Jurkat, Clone E6-1 (cell line): ENCODE measurements at regions not wholly inside any gene's neighbourhood (a gene's known extent, or its start where the extent isn't known, plus 50 kb on each side); places are given as distances from the start of the nearest gene placed in this dataset.

Experiments used
- DNase-seq: peaks from one replicate; pipeline ENCODE4 v3.0.0-alpha.2; 2011; ENCODE audit warnings: low read depth, low spot score
- H3K4me3 ChIP-seq: 2 replicates; pipeline ENCODE4 v1.5.1; 2011; ENCODE audit warnings: mild to moderate bottlenecking, low read length, control low read depth, moderate library complexity

DNA sequence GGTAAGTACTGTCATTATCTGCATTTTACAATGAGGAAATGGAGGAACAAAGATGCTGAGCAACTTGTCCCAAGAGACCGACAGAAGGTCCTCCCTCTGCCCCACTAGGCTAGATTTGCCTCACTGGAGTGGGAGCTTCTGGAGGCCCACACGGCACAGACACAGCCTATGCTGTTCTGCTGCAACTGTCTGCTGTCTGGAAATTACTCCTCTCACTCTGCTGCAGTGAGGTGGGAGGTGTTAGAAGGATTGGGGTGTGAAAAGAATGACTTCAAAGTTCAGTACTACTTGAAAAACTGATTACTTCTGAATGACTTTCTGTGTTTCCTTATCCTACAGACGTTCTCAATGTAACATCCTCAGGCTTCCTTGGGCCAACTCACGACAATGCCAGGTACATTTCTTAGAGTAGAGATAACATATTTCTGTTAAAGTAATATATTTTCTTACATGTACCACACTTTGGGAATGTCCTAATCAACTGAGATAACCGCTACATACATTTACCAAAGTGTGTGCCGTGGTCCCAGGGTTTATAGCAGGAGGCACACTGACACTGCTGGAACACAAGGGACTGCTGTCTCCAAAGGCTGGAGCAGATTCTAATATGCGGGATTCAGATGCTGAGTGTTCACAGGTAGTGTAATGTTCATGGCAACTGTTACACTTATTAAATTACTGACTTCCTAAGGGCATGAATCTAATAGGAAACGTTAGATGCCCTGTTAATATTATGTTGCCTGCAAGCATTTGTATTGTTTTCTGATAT lies 53.5 kb upstream of the WASF3 start:
- no peak for DNase-seq
- H3K4me3 ChIP-seq: no peak overlapping the region
